ENCODE measurements at regions not wholly inside any gene's neighbourhood (a gene's known extent, or its start where the extent isn't known, plus 50 kb on each side); places are given as distances from the start of the nearest gene placed in this dataset.
A peak's percentile ranks its signal among the peaks of the same experiment; 100 is the strongest.
"Not testable (repeated sequence)": the region's sequence is repeated elsewhere in the genome, so short reads cannot be mapped to it uniquely, and the experiment has no call there.

GRCh38 chr10:50688183-50688582 lies 51.6 kb upstream of the ASAH2B start:
- H3K27me3 ChIP-seq; intact Hi-C loops (cut with DNase I); H3K4me3 ChIP-seq; H3K9me3 ChIP-seq; H3K36me3 ChIP-seq; H3K27ac ChIP-seq; DNase-seq (ENCODE audit: extremely low spot score in 2 of 2); H3K4me1 ChIP-seq: not testable (repeated sequence)

GRCh38 chr10:50684365-50684764 lies 55.4 kb upstream of the ASAH2B start:
- H3K4me1 ChIP-seq; H3K36me3 ChIP-seq; intact Hi-C loops (cut with DNase I); H3K4me3 ChIP-seq; H3K27ac ChIP-seq; DNase-seq (ENCODE audit: extremely low spot score in 2 of 2); H3K27me3 ChIP-seq; H3K9me3 ChIP-seq: not testable (repeated sequence)

- DNase-seq (ENCODE audit: extremely low spot score in 2 of 2); intact Hi-C loops (cut with DNase I): not testable (repeated sequence)
Measured at GRCh38 chr10:50683198-50683751, 56.5 kb upstream of the ASAH2B start.

GRCh38 chr10:50680606-50681005 lies 56.9 kb upstream of the SGMS1 start:
- H3K27me3 ChIP-seq; H3K9me3 ChIP-seq; H3K27ac ChIP-seq; intact Hi-C loops (cut with DNase I); H3K4me3 ChIP-seq; H3K4me1 ChIP-seq; H3K36me3 ChIP-seq: not testable (repeated sequence)
- DNase-seq (ENCODE audit: extremely low spot score in 2 of 2): peak in 1 of 2 donors; percentile 56

More at GRCh38 chr10:50683198-50683751, 56.5 kb upstream of the ASAH2B start:
- H3K27me3 ChIP-seq, H3K36me3 ChIP-seq, H3K27ac ChIP-seq, H3K9me3 ChIP-seq, H3K4me1 ChIP-seq, H3K4me3 ChIP-seq: not testable (repeated sequence)

GRCh38 chr10:50679149-50679548 lies 55.4 kb upstream of the SGMS1 start:
- DNase-seq (ENCODE audit: extremely low spot score in 2 of 2): peak in 1 of 2 donors; percentile 79
- Histone ChIP-seq H3K27me3 (no peaks in the 10 kb centered on the region), H3K9me3 (no peaks in the 10 kb centered on the region), H3K4me3 (no peak overlapping the region), H3K27ac (no peak overlapping the region), H3K4me1 (no peaks in the 10 kb centered on the region), H3K36me3 (no peaks in the 10 kb centered on the region)
- TF ChIP-seq CTCF (IDR thresholded peaks at IDR 0.05) (no peak), POLR2AphosphoS5 (IDR thresholded peaks at IDR 0.05; ENCODE audit: insufficient read depth in 1 of 2, low read depth in 1 of 2) (no peak)
- intact Hi-C loops (cut with DNase I): no loop called here

- H3K27ac ChIP-seq; H3K36me3 ChIP-seq; H3K27me3 ChIP-seq; H3K4me1 ChIP-seq; H3K4me3 ChIP-seq; intact Hi-C loops (cut with DNase I); H3K9me3 ChIP-seq: not testable (repeated sequence)
- DNase-seq (ENCODE audit: extremely low spot score in 2 of 2): peak in 1 of 2 donors; percentile 20
Measured at GRCh38 chr10:50675555-50675954, 51.8 kb upstream of the SGMS1 start.

GRCh38 chr10:50674469-50675254 lies 50.9 kb upstream of the SGMS1 start:
- Histone ChIP-seq H3K4me1 (no peaks in the 10 kb centered on the region), H3K27ac (no peak overlapping the region), H3K9me3 (no peaks in the 10 kb centered on the region), H3K27me3 (no peaks in the 10 kb centered on the region), H3K4me3 (no peak overlapping the region), H3K36me3 (no peaks in the 10 kb centered on the region)
- no peak for TF ChIP-seq CTCF (IDR thresholded peaks at IDR 0.05)
- peak in 1 of 2 donors; percentile 56 for DNase-seq (ENCODE audit: extremely low spot score in 2 of 2)
- intact Hi-C loops (cut with DNase I): no loop called here
